BJ (cell line): ENCODE measurements at regions not wholly inside any gene's neighbourhood (a gene's known extent, or its start where the extent isn't known, plus 50 kb on each side); places are given as distances from the start of the nearest gene placed in this dataset.

ENCODE experiments used
- CTCF ChIA-PET: fragments of 350-600 bp; formaldehyde crosslinking; extraction: SDS; loops from one replicate; lab custom pipeline; 2021; ENCODE audit warnings: antibody characterized with exemption, inconsistent platforms; lab: Yijun Ruan, JAX
- POLR2A ChIA-PET: fragments of 300-600 bp; sonication (Branson Sonifier 250); formaldehyde crosslinking; extraction: SDS; loops from one replicate; lab custom pipeline; 2021; ENCODE audit warnings: antibody characterized with exemption; lab: Charles Lee
- DNase-seq: peaks from one replicate; pipeline ENCODE4 v3.0.0-alpha.2; 2011; ENCODE audit warnings: low read depth
- H3K27me3 ChIP-seq: 2 replicates; pipeline ENCODE4 v1.6.0; 2011; ENCODE audit warnings: low read length; ENCODE audit not compliant: control insufficient read depth, insufficient read depth
- H3K36me3 ChIP-seq: 2 replicates; pipeline ENCODE4 v1.5.1; 2011; ENCODE audit warnings: low read length; ENCODE audit not compliant: control insufficient read depth, insufficient read depth
- H3K4me3 ChIP-seq: 2 replicates; pipeline ENCODE4 v1.5.1; 2011; ENCODE audit warnings: low read depth, mild to moderate bottlenecking, control low read depth, low read length
- TF ChIP-seq, protein P1 (sequence below): IDR thresholded peaks from 2 replicates; pipeline ENCODE4 v1.5.1; 2011; ENCODE audit warnings: low read depth, mild to moderate bottlenecking, control low read depth, inconsistent platforms, low read length, moderate library complexity; ENCODE audit not compliant: insufficient read depth

DNA sequence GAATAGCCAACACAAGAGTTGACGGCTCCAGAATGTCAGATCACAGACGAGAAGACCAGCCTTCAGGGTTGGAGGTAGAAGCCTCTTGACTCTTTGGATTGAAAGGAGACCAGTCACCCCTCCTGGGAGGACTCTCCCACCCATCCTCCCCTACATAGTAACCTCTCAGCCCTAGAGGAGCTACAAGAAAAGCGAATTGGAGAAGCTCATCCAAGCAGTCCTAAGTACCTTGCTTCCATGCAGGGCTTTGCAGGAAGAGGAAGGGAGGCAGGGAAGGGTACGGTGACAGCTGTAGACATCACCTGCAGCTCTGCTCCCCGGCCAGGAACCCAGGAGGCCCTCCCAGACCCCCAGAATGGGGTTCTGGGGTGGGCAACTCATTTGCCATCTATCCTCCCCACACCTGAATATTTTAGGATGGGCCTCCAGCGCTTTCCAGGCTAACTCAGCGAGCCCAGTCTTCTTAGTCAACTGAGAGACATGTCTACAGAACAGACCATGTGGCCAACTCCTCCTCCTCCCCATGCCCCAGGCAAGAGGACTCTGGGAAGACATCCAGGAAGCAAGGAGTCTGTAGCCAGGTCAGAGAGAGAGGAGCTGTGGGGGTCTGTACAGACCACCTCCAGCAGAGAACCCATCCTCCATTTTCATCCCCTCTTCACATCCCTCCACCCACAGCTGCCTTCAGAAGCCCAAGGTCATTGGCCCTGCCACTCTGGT lies 55.6 kb upstream of the LBX1 start:
- ChIA-PET CTCF (interaction anchor here (1.0 to 1.4 kb wide), 2 partner anchors 13 to 71 kb away, joined by 3 to 5 read pairs; no protein-coding TSS in a partner anchor), POLR2A (no interaction called here)
- H3K27me3 ChIP-seq = peaks cover 44% of the 10 kb centered on the region
- TF ChIP-seq, protein P1, sequence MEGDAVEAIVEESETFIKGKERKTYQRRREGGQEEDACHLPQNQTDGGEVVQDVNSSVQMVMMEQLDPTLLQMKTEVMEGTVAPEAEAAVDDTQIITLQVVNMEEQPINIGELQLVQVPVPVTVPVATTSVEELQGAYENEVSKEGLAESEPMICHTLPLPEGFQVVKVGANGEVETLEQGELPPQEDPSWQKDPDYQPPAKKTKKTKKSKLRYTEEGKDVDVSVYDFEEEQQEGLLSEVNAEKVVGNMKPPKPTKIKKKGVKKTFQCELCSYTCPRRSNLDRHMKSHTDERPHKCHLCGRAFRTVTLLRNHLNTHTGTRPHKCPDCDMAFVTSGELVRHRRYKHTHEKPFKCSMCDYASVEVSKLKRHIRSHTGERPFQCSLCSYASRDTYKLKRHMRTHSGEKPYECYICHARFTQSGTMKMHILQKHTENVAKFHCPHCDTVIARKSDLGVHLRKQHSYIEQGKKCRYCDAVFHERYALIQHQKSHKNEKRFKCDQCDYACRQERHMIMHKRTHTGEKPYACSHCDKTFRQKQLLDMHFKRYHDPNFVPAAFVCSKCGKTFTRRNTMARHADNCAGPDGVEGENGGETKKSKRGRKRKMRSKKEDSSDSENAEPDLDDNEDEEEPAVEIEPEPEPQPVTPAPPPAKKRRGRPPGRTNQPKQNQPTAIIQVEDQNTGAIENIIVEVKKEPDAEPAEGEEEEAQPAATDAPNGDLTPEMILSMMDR = no peak
- DNase-seq = no peak
- H3K4me3 ChIP-seq = no peak overlapping the region
- no peaks in the 10 kb centered on the region for H3K36me3 ChIP-seq

DNA sequence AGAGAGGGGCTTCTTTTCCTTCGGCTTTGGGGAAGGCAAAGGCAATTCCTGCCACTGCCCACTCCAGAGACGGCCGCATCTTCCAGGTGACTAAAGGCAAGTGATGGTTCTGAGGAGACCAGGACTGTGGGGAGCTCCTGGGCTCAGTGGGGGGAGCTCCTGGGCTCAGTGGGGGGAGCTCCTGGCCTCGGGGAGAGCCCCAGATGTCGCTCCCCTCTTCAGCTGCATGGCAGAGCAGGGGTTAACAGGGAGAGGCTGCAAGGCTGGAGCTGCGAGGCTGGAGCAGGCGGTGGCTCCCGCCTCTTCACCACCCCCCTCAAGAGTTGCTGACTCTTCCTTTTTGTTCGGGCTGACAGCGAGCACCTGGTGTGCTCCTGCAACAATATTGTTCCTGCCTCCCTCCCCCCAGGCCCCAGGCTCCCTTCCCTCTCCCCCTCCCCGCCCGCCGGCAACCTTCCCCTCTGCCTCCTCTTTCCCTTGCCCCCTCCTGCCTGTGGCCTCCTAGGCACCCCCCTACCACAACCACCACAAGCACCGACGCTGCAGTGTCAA lies 56.3 kb upstream of the LBX1 start:
- Histone ChIP-seq H3K27me3 (peaks cover 49% of the 10 kb centered on the region), H3K4me3 (no peak overlapping the region), H3K36me3 (no peaks in the 10 kb centered on the region)
- ChIA-PET POLR2A (no interaction called here), CTCF (no interaction called here)
- TF ChIP-seq, protein P1 = no peak
- no peak for DNase-seq

DNA sequence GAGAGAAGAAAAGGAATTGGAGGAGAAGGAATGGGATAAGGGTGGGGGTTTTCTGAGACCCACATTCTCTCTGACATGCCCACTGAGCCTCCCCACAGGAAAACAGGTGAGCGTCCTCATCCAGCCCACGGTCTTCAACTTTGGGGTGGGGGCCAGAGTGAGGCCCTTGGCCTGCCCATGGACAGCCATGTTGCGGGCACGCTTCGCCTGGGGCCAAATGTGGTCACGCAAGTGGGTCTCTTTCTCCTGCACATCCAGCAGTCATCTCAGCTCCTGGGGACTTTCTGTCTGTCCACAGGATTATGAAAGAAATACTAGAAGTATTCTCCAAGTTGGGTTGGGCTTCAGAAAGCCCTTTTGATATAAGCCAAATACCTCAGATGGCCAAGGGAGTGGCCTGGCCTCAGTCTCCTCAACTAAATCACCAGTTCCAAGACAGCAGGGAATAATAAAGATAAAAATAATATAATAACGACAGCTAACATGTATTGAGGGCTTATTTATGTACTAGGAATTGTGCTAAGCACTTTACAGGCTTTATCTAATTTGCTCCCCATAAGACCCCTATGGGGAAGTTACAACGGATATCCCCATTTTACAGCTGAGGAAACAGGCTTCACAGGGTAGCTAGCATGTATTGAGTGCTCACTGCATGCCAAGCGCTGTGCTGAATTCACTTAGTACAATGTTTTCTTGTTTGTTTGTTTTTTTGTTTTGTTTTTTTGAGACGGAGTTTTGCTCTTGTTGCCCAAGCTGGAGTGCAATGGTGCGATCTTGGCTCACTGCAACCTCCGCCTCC lies 57.2 kb upstream of the LBX1 start:
- no peak overlapping the region for H3K4me3 ChIP-seq
- H3K36me3 ChIP-seq = no peaks in the 10 kb centered on the region
- POLR2A ChIA-PET = no interaction called here
- no peak for DNase-seq
- H3K27me3 ChIP-seq = peaks cover 57% of the 10 kb centered on the region
- TF ChIP-seq, protein P1 = no peak
- CTCF ChIA-PET = interaction anchor here (0.6 to 3.1 kb wide), 7 partner anchors 9 to 284 kb away, joined by 3 to 19 read pairs (median 6); no protein-coding TSS in a partner anchor

DNA sequence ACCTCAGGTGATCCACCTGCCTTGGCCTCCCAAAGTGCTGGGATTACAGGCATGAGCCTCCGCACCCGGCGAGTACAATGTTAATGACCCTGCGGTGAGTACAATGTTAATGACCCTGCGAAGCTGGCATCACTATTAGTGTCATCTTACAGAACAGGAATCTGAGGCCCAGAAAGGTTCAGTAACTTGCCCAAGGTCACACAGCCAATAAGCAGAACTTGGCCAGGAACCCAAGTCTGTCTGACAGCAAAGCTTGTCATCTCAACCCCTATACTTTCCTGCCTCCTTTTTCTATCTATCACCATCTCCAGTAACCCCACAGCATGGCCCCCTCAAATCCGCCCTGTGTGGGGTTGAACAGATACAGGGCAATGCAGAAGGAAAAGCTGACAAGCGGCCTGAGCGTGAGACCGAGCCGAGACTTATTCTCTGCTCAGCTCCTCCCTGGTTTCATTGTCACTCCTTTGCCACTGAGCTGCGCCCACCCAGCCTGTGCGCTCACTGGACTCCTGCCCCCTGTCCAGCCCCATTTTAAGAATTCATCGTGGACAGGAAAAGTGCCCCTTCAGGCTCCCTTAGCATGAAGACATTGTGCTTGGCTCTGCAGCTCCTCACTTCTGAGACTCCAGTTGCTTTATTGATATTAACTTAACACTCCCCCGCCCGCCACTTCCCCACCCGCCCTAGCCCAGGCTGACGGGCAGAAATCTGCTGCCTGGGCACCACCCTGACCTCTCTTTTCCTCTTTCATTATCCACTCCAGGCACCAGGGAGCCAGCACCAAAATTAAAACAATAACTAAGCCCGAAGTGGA lies 58.1 kb upstream of the LBX1 start:
- Histone ChIP-seq H3K4me3 (no peak overlapping the region), H3K36me3 (no peaks in the 10 kb centered on the region), H3K27me3 (peaks cover 57% of the 10 kb centered on the region)
- ChIA-PET POLR2A (no interaction called here), CTCF (interaction anchor here (0.6 to 3.2 kb wide), 14 partner anchors 8 to 283 kb away, joined by 3 to 19 read pairs (median 5); no protein-coding TSS in a partner anchor)
- DNase-seq = no peak
- TF ChIP-seq, protein P1 = no peak
